H1 (cell line): ENCODE measurements at regions not wholly inside any gene's neighbourhood (a gene's known extent, or its start where the extent isn't known, plus 50 kb on each side); places are given as distances from the start of the nearest gene placed in this dataset.

Experiments used
- ASH2L ChIP-seq: fragments of 200-600, 300-600 bp; sonication (generic); IDR thresholded peaks from one replicate; pipeline ENCODE4 v1.7.1; 2017; ENCODE audit warnings: low read length
- CHD7 ChIP-seq: fragments of 300-600 bp; sonication (generic); IDR thresholded peaks from 2 replicates; pipeline ENCODE4 v1.7.1; 2012; ENCODE audit warnings: low read length, moderate library complexity, mild to moderate bottlenecking, inconsistent platforms; ENCODE audit not compliant: insufficient replicate concordance
- FOSL1 ChIP-seq: IDR thresholded peaks from 2 replicates; pipeline ENCODE4 v1.6.1; 2011; ENCODE audit warnings: mild to moderate bottlenecking, low read depth, low read length, moderate library complexity; ENCODE audit not compliant: insufficient read depth
- NANOG ChIP-seq: IDR thresholded peaks from 2 replicates; pipeline ENCODE4 v1.6.1; 2011; ENCODE audit warnings: low read length, low read depth, mild to moderate bottlenecking, inconsistent platforms; ENCODE audit not compliant: insufficient read depth, poor library complexity, severe bottlenecking
- RXRA ChIP-seq: IDR thresholded peaks from 2 replicates; pipeline ENCODE4 v1.6.1; 2011; ENCODE audit warnings: low read depth, mild to moderate bottlenecking, low read length, moderate library complexity; ENCODE audit not compliant: insufficient read depth
- SP2 ChIP-seq: IDR thresholded peaks from 2 replicates; pipeline ENCODE4 v1.6.1; 2012; ENCODE audit warnings: mild to moderate bottlenecking, low read length, inconsistent platforms
- TAF1 ChIP-seq: IDR thresholded peaks from 2 replicates; pipeline ENCODE4 v1.6.1; 2011; ENCODE audit warnings: mild to moderate bottlenecking, low read depth, low read length

GRCh38 chr4:3701736-3702560 lies 64.2 kb upstream of the ADRA2C start (continued):
- TF ChIP-seq CHD7 = no peak
- TF ChIP-seq TAF1 = no peak
- no peak for TF ChIP-seq FOSL1
- TF ChIP-seq SP2 = no peak
- no peak for TF ChIP-seq NANOG
- no peak for TF ChIP-seq RXRA
- TF ChIP-seq ASH2L = no peak
